GM11168 (cell line): ENCODE measurements at regions not wholly inside any gene's neighbourhood (a gene's known extent, or its start where the extent isn't known, plus 50 kb on each side); places are given as distances from the start of the nearest gene placed in this dataset.
"Not testable (repeated sequence)": the region's sequence is repeated elsewhere in the genome, so short reads cannot be mapped to it uniquely, and the experiment has no call there.

Experiments used
- in situ Hi-C: fragments of 300-500 bp; cut with MboI; formaldehyde crosslinking; loops from one replicate; pipeline ENCODE4 v1.12.0; 2022; ENCODE audit warnings: low sequenced_read_pairs; ENCODE audit not compliant: unreplicated experiment

- in situ Hi-C loops: no loop called here
Measured at GRCh38 chr10:35995485-35995884, 353.4 kb upstream of the FZD8 start.

- in situ Hi-C loops: no loop called here
Measured at GRCh38 chr10:35993591-35994515, 351.8 kb upstream of the FZD8 start.

GRCh38 chr10:35992107-35992506 is 350.0 kb upstream of the FZD8 start:
- in situ Hi-C loops: no loop called here

GRCh38 chr10:35986756-35987502 is 344.8 kb upstream of the FZD8 start:
- in situ Hi-C loops: no loop called here

DNA sequence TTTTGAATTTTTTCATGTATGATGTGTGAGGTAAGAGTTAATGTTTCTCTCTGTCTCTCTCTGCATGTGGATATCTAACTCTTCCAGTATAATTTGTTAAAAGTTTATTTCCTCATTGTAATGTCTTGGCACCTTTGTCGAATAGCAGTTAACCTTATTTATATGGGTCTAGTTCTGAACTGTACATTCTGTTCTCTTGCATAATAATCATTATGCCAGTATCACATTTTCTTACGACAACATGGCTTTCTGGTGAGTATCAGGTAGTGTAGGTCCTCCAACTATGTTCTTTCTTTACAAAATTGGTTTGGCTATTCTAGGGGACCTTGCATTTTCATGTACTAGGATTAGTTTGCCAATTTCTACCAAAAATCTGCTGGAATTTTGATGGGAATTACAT is 337.0 kb upstream of the FZD8 start:
- in situ Hi-C loops: no loop called here

GRCh38 chr10:35973912-35974591 is 332.0 kb upstream of the FZD8 start:
- in situ Hi-C loops: not testable (repeated sequence)

DNA sequence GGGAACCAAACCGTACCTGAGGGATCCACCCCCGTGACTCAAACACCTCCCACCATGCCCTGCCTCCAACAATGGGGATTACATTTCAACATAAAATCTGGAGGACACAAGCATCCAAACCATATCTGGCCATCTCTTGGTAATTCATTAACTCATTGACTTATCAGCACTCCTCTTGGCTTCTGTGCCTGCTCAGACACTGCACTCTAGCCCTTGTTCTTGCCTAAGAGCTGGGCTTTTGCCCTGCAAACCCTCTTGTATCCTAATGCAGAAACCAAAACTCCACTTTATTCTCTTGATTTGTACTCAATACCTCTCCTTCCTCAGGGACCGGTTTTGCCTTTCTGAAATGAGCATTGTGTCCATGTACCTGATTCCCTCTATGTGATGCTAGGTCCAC is 330.2 kb upstream of the FZD8 start:
- in situ Hi-C loops: no loop called here

GRCh38 chr10:35971397-35971796 is 329.3 kb upstream of the FZD8 start:
- in situ Hi-C loops: no loop called here

- in situ Hi-C loops: no loop called here
Measured at GRCh38 chr10:35963685-35964084, 321.6 kb upstream of the FZD8 start.

- in situ Hi-C loops: no loop called here
Measured at GRCh38 chr10:35961501-35961900, 319.4 kb upstream of the FZD8 start.

DNA sequence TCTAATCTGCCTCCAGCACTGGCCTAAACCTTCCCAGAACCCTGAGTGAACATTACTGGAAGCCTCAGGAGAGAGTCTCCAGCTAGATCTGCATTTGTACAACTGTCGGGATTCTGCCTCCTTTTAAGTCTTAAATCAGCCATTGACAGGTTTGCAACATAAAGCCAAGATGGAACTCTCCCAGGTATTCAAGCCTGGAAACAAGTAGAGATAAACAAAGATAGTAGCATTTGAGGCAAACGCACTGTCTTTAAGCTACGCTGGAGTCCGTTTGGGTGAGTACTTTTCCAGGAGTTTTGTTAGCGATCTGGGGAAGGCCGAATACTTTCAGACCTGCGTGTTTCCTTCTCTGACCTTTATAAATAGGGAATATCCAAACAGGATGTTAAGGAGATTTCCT is 317.2 kb upstream of the FZD8 start:
- in situ Hi-C loops: no loop called here

DNA sequence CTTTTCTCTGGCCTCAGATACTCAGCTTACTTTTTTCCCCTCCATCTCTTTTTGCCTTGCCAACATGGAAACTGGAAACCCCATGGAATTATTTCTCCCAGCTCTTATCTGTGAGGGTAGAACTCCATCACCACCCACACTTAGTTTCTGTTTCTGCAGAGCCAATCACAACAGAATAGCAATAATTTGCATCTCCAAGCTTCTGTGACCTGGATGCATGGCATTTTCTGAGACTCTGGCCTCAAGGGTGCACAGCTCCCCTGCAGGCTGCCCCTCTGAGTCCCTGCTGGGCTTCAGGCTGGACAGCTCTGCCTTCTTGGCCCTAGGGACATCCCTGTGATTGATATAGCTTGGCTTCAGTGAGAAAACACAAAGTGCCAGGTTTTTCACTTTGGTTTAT is 316.5 kb upstream of the FZD8 start:
- in situ Hi-C loops: not testable (repeated sequence)

GRCh38 chr10:35950701-35951100 is 308.6 kb upstream of the FZD8 start:
- in situ Hi-C loops: no loop called here

GRCh38 chr10:35950226-35950625 is 308.1 kb upstream of the FZD8 start:
- in situ Hi-C loops: no loop called here

GRCh38 chr10:35949811-35950211 is 307.7 kb upstream of the FZD8 start:
- in situ Hi-C loops: no loop called here

DNA sequence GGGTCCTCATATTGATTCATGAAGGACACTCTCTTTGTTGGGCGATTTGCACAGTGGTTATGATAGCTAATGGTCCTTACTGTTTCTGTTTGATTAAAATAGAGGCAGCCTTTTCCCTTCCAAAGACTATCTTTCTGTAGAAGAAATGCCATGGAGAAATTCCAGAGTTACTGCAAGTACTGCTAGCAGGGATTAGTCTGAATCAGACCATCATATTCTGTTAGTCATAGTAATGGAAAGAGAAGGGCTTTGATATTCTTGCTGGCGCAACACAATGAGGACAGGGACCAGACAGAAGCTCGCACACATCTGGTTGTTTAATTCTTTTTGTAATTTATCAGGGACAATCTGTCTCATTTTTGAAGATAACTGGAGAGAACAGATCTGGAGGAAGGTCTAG is 304.5 kb upstream of the FZD8 start:
- in situ Hi-C loops: no loop called here

DNA sequence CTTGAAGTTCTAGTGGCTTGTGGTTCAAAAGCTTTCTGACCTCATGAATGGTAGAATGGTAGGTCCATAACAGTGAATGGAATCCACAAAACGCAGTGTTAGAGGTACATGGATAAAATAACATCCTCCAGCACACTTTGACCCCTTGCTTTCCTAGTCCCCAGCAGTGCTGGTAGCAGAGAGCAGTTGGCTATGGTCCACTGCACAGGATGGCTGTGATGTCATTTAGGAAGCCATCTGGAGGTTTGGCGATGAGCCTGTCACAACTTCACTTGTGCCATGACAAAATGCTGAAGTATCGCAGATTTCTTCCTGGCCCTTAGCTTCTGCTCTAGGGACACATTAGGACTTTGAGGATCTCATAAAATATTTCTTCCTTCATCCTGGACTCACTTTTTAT is 300.0 kb upstream of the FZD8 start:
- in situ Hi-C loops: no loop called here

DNA sequence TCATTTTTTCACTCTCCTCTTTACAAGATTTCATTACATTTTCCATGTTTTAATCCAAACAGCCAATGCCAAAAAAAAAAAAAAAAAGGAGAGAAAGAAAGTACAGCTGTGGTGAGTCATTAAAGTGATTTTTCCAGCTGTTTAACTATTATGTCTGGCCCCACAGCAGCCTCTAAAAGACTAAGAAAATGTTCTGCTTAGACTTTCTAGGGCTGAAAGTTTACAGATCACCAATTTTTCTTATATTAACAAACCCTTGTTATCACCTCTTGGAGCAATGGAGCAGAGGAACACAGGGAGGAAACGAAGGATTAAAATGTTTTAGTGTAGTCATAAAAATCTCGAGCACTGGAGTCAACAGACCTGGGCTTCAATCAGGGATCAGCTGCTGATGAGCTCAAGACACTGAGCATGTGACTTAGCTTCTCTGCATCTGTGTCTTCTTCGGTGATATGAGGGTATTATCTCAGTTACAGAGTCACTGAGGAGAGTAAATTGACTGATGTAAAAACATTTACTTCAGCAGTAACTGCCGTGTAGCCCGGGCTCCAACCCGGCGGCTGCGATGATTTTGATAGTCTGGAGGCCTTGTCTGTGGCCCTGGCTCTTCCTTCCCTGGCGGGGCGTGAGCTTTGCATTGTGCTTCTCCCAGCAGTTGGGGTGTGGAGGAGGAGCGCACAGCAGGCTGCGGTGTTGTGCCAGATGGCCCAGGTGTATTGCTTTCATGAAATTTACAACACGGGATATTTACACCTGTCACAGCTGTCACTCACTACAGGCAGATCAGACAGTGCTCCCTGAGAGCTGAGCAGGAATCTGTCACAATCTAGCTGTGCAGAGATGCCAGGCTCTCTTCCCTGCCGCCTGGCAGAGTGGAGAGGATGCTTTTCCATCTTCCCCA is 298.3 kb upstream of the FZD8 start:
- in situ Hi-C loops: no loop called here

DNA sequence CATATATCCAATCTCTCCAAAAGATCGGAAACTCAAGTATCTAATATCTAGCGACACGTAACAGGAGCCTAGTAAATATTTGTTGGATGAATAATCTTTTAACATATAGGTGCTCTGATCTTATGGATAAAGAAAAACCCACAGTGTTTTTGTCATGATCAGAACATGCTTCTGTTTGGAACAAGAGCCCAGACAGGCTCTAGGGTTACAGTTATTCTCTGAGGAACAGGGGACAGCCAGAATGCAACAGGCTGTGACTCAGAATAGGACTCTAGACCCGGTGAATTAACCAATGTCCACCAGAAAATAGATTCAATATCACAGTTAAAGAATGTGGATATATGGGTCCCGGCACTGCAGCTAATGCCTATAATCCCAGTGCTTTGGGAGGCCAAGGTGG is 296.1 kb upstream of the FZD8 start:
- in situ Hi-C loops: no loop called here

- in situ Hi-C loops: no loop called here
Measured at GRCh38 chr10:35937546-35937945, 295.4 kb upstream of the FZD8 start.
